ENCODE measurements at regions not wholly inside any gene's neighbourhood (a gene's known extent, or its start where the extent isn't known, plus 50 kb on each side); places are given as distances from the start of the nearest gene placed in this dataset.
A peak's percentile ranks its signal among the peaks of the same experiment; 100 is the strongest.

GRCh38 chr3:124276539-124277143 lies 284.7 kb upstream of the ROPN1 start:
- no peak overlapping the region for H3K27ac ChIP-seq
- no peak for TF ChIP-seq ZFX (IDR thresholded peaks at IDR 0.05)
- no peak for TF ChIP-seq CTCF (conservative IDR thresholded peaks at IDR 0.05)

GRCh38 chr3:124277144-124277890 lies 285.4 kb upstream of the ROPN1 start:
- no peak overlapping the region for H3K27ac ChIP-seq
- TF ChIP-seq ZFX (IDR thresholded peaks at IDR 0.05) (no peak), CTCF (conservative IDR thresholded peaks at IDR 0.05) (no peak)

- peak; percentile 81 for TF ChIP-seq CTCF (conservative IDR thresholded peaks at IDR 0.05)
- no peak for TF ChIP-seq ZFX (IDR thresholded peaks at IDR 0.05)
- no peak overlapping the region for H3K27ac ChIP-seq
Observed at GRCh38 chr3:124281453-124282316, 289.8 kb upstream of the ROPN1 start.

- TF ChIP-seq CTCF (conservative IDR thresholded peaks at IDR 0.05) (no peak), ZFX (IDR thresholded peaks at IDR 0.05) (no peak)
- H3K27ac ChIP-seq: no peak overlapping the region
Observed at GRCh38 chr3:124282751-124283651, 291.1 kb upstream of the ROPN1 start.

GRCh38 chr3:124283652-124284023 lies 291.7 kb upstream of the ROPN1 start:
- no peak overlapping the region for H3K27ac ChIP-seq
- TF ChIP-seq CTCF (conservative IDR thresholded peaks at IDR 0.05): no peak
- no peak for TF ChIP-seq ZFX (IDR thresholded peaks at IDR 0.05)

- TF ChIP-seq CTCF (conservative IDR thresholded peaks at IDR 0.05) (no peak), ZFX (IDR thresholded peaks at IDR 0.05) (no peak)
- no peak overlapping the region for H3K27ac ChIP-seq
Observed at GRCh38 chr3:124288996-124289395, 297.1 kb upstream of the ROPN1 start.
